ENCODE measurements at regions not wholly inside any gene's neighbourhood (a gene's known extent, or its start where the extent isn't known, plus 50 kb on each side); places are given as distances from the start of the nearest gene placed in this dataset.

- Histone ChIP-seq H3K9me2 (ENCODE audit: insufficient read depth) (no peaks in the 10 kb centered on the region), H2AFZ (no peak overlapping the region), H3F3A (ENCODE audit: insufficient read depth) (no peaks in the 10 kb centered on the region), H3K4me1 (ENCODE audit: insufficient read depth) (no peaks in the 10 kb centered on the region), H3K4me2 (ENCODE audit: unreplicated experiment) (no peak overlapping the region), H3K79me2 (ENCODE audit: insufficient read depth) (no peaks in the 10 kb centered on the region), H3K27ac (no peak overlapping the region), H4K20me1 (ENCODE audit: insufficient read depth) (no peaks in the 10 kb centered on the region), H3K27me3 (replicated peaks; ENCODE audit: insufficient read depth) (peaks cover 22% of the 10 kb centered on the region), H3K4me3 (no peak overlapping the region), H3K9me3 (ENCODE audit: low read depth) (no peaks in the 10 kb centered on the region), H3K36me3 (ENCODE audit: low read depth) (no peaks in the 10 kb centered on the region), H3K9ac (no peak overlapping the region)
- no peak for TF ChIP-seq EZH2 (IDR thresholded peaks at IDR 0.05; ENCODE audit: insufficient read depth, poor library complexity, severe bottlenecking)
- no peak for TF ChIP-seq EZH2phosphoT487 (IDR thresholded peaks at IDR 0.05; ENCODE audit: insufficient read depth, low read depth)
- 50 to 54% methylated on average over 5 of the region's 5 CpGs for WGBS, 2 experiments (ENCODE audit: low coverage in 1 of 2, low lambda C conversion rate in 2 of 2, missing lambda C conversion rate in 2 of 2)
- no peak for DNase-seq
- in situ Hi-C loops (cut with MboI), result no loop called here
Observed at GRCh38 chr21:37986751-37987399, 70.6 kb upstream of the KCNJ6 start.

DNA sequence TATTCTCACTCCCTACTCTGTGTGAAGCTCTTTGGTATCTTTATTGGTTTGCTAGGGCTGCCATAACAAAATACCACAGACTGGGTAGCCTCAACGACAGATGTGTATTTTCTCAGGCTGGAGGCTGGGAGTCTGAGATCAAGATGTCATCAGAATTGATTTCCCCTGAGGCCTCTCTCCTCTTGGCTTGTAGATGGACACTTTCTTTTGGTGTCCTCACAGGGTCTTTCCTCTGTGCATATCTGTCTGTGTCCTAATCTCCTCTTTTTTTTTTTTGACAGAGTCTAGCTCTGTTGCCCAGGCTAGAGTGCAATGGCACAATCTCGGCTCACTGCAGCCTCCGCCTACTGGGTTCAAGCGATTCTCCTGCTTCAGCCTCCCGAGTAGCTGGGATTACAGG is 71.4 kb upstream of the KCNJ6 start:
- H3K9me2 ChIP-seq (ENCODE audit: insufficient read depth), result no peaks in the 10 kb centered on the region
- WGBS, 2 experiments (ENCODE audit: low coverage in 1 of 2, low lambda C conversion rate in 2 of 2, missing lambda C conversion rate in 2 of 2), result 26 to 56% methylated on average over 2 to 5 of the region's 5 CpGs
- in situ Hi-C loops (cut with MboI), result no loop called here
- no peak overlapping the region for H3K27ac ChIP-seq
- no peak for DNase-seq
- H3K9me3 ChIP-seq (ENCODE audit: low read depth), result no peaks in the 10 kb centered on the region
- no peaks in the 10 kb centered on the region for H3K79me2 ChIP-seq (ENCODE audit: insufficient read depth)
- H3K4me1 ChIP-seq (ENCODE audit: insufficient read depth), result no peaks in the 10 kb centered on the region
- no peaks in the 10 kb centered on the region for H3K36me3 ChIP-seq (ENCODE audit: low read depth)
- no peaks in the 10 kb centered on the region for H3F3A ChIP-seq (ENCODE audit: insufficient read depth)
- peaks cover 21% of the 10 kb centered on the region for H3K27me3 ChIP-seq (replicated peaks; ENCODE audit: insufficient read depth)
- H2AFZ ChIP-seq, result no peak overlapping the region
- H4K20me1 ChIP-seq (ENCODE audit: insufficient read depth), result no peaks in the 10 kb centered on the region
- H3K9ac ChIP-seq, result no peak overlapping the region
- no peak overlapping the region for H3K4me2 ChIP-seq (ENCODE audit: unreplicated experiment)
- no peak for TF ChIP-seq EZH2 (IDR thresholded peaks at IDR 0.05; ENCODE audit: insufficient read depth, poor library complexity, severe bottlenecking)
- no peak overlapping the region for H3K4me3 ChIP-seq

GRCh38 chr21:37993071-37993470 is 76.8 kb upstream of the KCNJ6 start:
- Histone ChIP-seq H3K36me3 (ENCODE audit: low read depth) (no peaks in the 10 kb centered on the region), H3K27ac (no peak overlapping the region), H3K4me3 (no peak overlapping the region), H3K79me2 (ENCODE audit: insufficient read depth) (no peaks in the 10 kb centered on the region), H3K27me3 (replicated peaks; ENCODE audit: insufficient read depth) (peaks cover 18% of the 10 kb centered on the region; the same call in 1 of the 2 replicates), H3K4me1 (ENCODE audit: insufficient read depth) (no peaks in the 10 kb centered on the region), H3K9me3 (ENCODE audit: low read depth) (no peaks in the 10 kb centered on the region), H3K9ac (no peak overlapping the region), H3K9me2 (ENCODE audit: insufficient read depth) (no peaks in the 10 kb centered on the region), H3F3A (ENCODE audit: insufficient read depth) (no peaks in the 10 kb centered on the region), H2AFZ (no peak overlapping the region), H3K4me2 (ENCODE audit: unreplicated experiment) (no peak overlapping the region), H4K20me1 (ENCODE audit: insufficient read depth) (no peaks in the 10 kb centered on the region)
- no peak for DNase-seq
- in situ Hi-C loops (cut with MboI), result no loop called here
- TF ChIP-seq EZH2phosphoT487 (IDR thresholded peaks at IDR 0.05; ENCODE audit: insufficient read depth, low read depth), result no peak
- TF ChIP-seq EZH2 (IDR thresholded peaks at IDR 0.05; ENCODE audit: insufficient read depth, poor library complexity, severe bottlenecking), result no peak
- 39 to 50% methylated on average over 1 of the region's 1 CpG for WGBS, 2 experiments (ENCODE audit: low coverage in 1 of 2, low lambda C conversion rate in 2 of 2, missing lambda C conversion rate in 2 of 2)

GRCh38 chr21:37994211-37994610 is 78.0 kb upstream of the KCNJ6 start:
- no peaks in the 10 kb centered on the region for H4K20me1 ChIP-seq (ENCODE audit: insufficient read depth)
- H3K9me2 ChIP-seq (ENCODE audit: insufficient read depth), result no peaks in the 10 kb centered on the region
- H3K27me3 ChIP-seq (replicated peaks; ENCODE audit: insufficient read depth), result peaks cover 18% of the 10 kb centered on the region; the same call in 1 of the 2 replicates
- 0 to 2% methylated on average over 4 of the region's 4 CpGs for WGBS, 2 experiments (ENCODE audit: low coverage in 1 of 2, low lambda C conversion rate in 2 of 2, missing lambda C conversion rate in 2 of 2)
- no peak overlapping the region for H2AFZ ChIP-seq
- H3K36me3 ChIP-seq (ENCODE audit: low read depth), result no peaks in the 10 kb centered on the region
- no peaks in the 10 kb centered on the region for H3K4me1 ChIP-seq (ENCODE audit: insufficient read depth)
- no peak overlapping the region for H3K4me3 ChIP-seq
- H3K4me2 ChIP-seq (ENCODE audit: unreplicated experiment), result no peak overlapping the region
- no peak for TF ChIP-seq EZH2 (IDR thresholded peaks at IDR 0.05; ENCODE audit: insufficient read depth, poor library complexity, severe bottlenecking)
- no peak for TF ChIP-seq EZH2phosphoT487 (IDR thresholded peaks at IDR 0.05; ENCODE audit: insufficient read depth, low read depth)
- H3F3A ChIP-seq (ENCODE audit: insufficient read depth), result no peaks in the 10 kb centered on the region
- no peak overlapping the region for H3K9ac ChIP-seq
- no peak overlapping the region for H3K27ac ChIP-seq
- no peaks in the 10 kb centered on the region for H3K9me3 ChIP-seq (ENCODE audit: low read depth)
- no peaks in the 10 kb centered on the region for H3K79me2 ChIP-seq (ENCODE audit: insufficient read depth)
- in situ Hi-C loops (cut with MboI), result no loop called here
- no peak for DNase-seq

GRCh38 chr21:38012672-38013071 is 96.4 kb upstream of the KCNJ6 start:
- Histone ChIP-seq H3K79me2 (ENCODE audit: insufficient read depth) (no peaks in the 10 kb centered on the region), H2AFZ (no peak overlapping the region), H3K4me3 (no peak overlapping the region), H3K27ac (no peak overlapping the region), H3K9me3 (ENCODE audit: low read depth) (no peaks in the 10 kb centered on the region), H3K36me3 (ENCODE audit: low read depth) (no peaks in the 10 kb centered on the region), H3K4me1 (ENCODE audit: insufficient read depth) (no peaks in the 10 kb centered on the region), H3K9ac (no peak overlapping the region), H3K27me3 (replicated peaks; ENCODE audit: insufficient read depth) (peaks cover 53% of the 10 kb centered on the region), H3K9me2 (ENCODE audit: insufficient read depth) (no peaks in the 10 kb centered on the region), H3K4me2 (ENCODE audit: unreplicated experiment) (no peak overlapping the region), H3F3A (ENCODE audit: insufficient read depth) (no peaks in the 10 kb centered on the region), H4K20me1 (ENCODE audit: insufficient read depth) (no peaks in the 10 kb centered on the region)
- no peak for DNase-seq
- TF ChIP-seq EZH2 (IDR thresholded peaks at IDR 0.05; ENCODE audit: insufficient read depth, poor library complexity, severe bottlenecking) (no peak), EZH2phosphoT487 (IDR thresholded peaks at IDR 0.05; ENCODE audit: insufficient read depth, low read depth) (no peak)
- in situ Hi-C loops (cut with MboI), result no loop called here
- WGBS, 2 experiments (ENCODE audit: low coverage in 1 of 2, low lambda C conversion rate in 2 of 2, missing lambda C conversion rate in 2 of 2), result 3% methylated on average over 4 of the region's 4 CpGs
